SK-N-SH treated with all-trans-retinoic acid at 6 μM for 48 hours (cell line): ENCODE measurements at regions not wholly inside any gene's neighbourhood (a gene's known extent, or its start where the extent isn't known, plus 50 kb on each side); places are given as distances from the start of the nearest gene placed in this dataset.

Experiments
- ATAC-seq: fragments of 200-7000 bp; cut with Tn5 transposase; 3 replicates; pipeline ENCODE4 v1.9.1; 2020; ENCODE audit warnings: mild to moderate bottlenecking, moderate library complexity
- ARNTL ChIP-seq: fragments of 450-650 bp; formaldehyde crosslinking; IDR thresholded peaks from 2 replicates; pipeline ENCODE4 v1.5.0; 2020; ENCODE audit warnings: low read depth, mild to moderate bottlenecking, moderate library complexity, borderline replicate concordance
- BACH2 ChIP-seq: fragments of 250-450 bp; sonication (Bioruptor Pico); IDR thresholded peaks from 2 replicates; pipeline ENCODE4 v1.9.0; 2021; ENCODE audit warnings: mild to moderate bottlenecking, borderline replicate concordance
- CREB5 ChIP-seq: fragments of 250-450 bp; sonication (Bioruptor Pico); IDR thresholded peaks from 2 replicates; pipeline ENCODE4 v1.5.1; 2020; ENCODE audit warnings: low read depth, mild to moderate bottlenecking, moderate library complexity
- CSDC2 ChIP-seq: fragments of 250-450 bp; sonication (Bioruptor Pico); IDR thresholded peaks from 2 replicates; pipeline ENCODE4 v1.5.0; 2020; ENCODE audit warnings: mild to moderate bottlenecking, moderate library complexity
- ESRRG ChIP-seq: fragments of 250-450 bp; sonication (Bioruptor Pico); IDR thresholded peaks from 2 replicates; pipeline ENCODE4 v1.6.1; 2021; ENCODE audit warnings: mild to moderate bottlenecking
- GLIS3 ChIP-seq: fragments of 250-450 bp; sonication (Bioruptor Pico); IDR thresholded peaks from 2 replicates; pipeline ENCODE4 v1.5.0; 2020; ENCODE audit warnings: mild to moderate bottlenecking, moderate library complexity
- OSR1 ChIP-seq: fragments of 250-450 bp; sonication (Bioruptor Pico); IDR thresholded peaks from 2 replicates; pipeline ENCODE4 v1.8.0; 2022; ENCODE audit warnings: moderate library complexity, mild to moderate bottlenecking, inconsistent platforms
- PATZ1 ChIP-seq: fragments of 250-450 bp; sonication (Bioruptor Pico); IDR thresholded peaks from 2 replicates; pipeline ENCODE4 v1.8.0; 2020; ENCODE audit warnings: mild to moderate bottlenecking, moderate library complexity, borderline replicate concordance
- PPARA ChIP-seq: fragments of 250-450 bp; sonication (Bioruptor Pico); IDR thresholded peaks from 2 replicates; pipeline ENCODE4 v1.5.0; 2020; ENCODE audit warnings: mild to moderate bottlenecking, borderline replicate concordance
- RARB ChIP-seq: fragments of 250-450 bp; sonication (Bioruptor Pico); IDR thresholded peaks from 2 replicates; pipeline ENCODE4 v1.8.0; 2021; ENCODE audit warnings: mild to moderate bottlenecking, moderate library complexity
- SNAI2 ChIP-seq: fragments of 250-450 bp; sonication (Bioruptor Pico); IDR thresholded peaks from 2 replicates; pipeline ENCODE4 v1.5.0; 2020; ENCODE audit warnings: mild to moderate bottlenecking, moderate library complexity
- TCF4 ChIP-seq: fragments of 250-450 bp; sonication (Bioruptor Pico); IDR thresholded peaks from 2 replicates; pipeline ENCODE4 v1.8.0; 2021; ENCODE audit warnings: mild to moderate bottlenecking, moderate library complexity, borderline replicate concordance
- TOX ChIP-seq: fragments of 250-450 bp; sonication (Bioruptor Pico); IDR thresholded peaks from 2 replicates; pipeline ENCODE4 v1.8.0; 2021; ENCODE audit warnings: mild to moderate bottlenecking, moderate library complexity, borderline replicate concordance
- ZC3H10 ChIP-seq: fragments of 250-450 bp; sonication (Bioruptor Pico); IDR thresholded peaks from 2 replicates; pipeline ENCODE4 v1.5.1; 2021; ENCODE audit warnings: mild to moderate bottlenecking, moderate library complexity
- ZFP30 ChIP-seq: fragments of 450-650 bp; formaldehyde crosslinking; IDR thresholded peaks from 2 replicates; pipeline ENCODE4 v1.5.0; 2022; ENCODE audit warnings: mild to moderate bottlenecking, moderate library complexity
- ZNF565 ChIP-seq: fragments of 450-650 bp; formaldehyde crosslinking; conservative IDR thresholded peaks from 2 replicates; pipeline ENCODE4 v1.5.0; 2020; ENCODE audit warnings: low read depth, mild to moderate bottlenecking, moderate library complexity
- ZNF70 ChIP-seq: fragments of 450-650 bp; formaldehyde crosslinking; IDR thresholded peaks from 2 replicates; pipeline ENCODE4 v1.5.0; 2020; ENCODE audit warnings: mild to moderate bottlenecking, moderate library complexity
- ZNF8 ChIP-seq: fragments of 450-650 bp; formaldehyde crosslinking; IDR thresholded peaks from 2 replicates; pipeline ENCODE4 v1.5.0; 2020; ENCODE audit warnings: mild to moderate bottlenecking, moderate library complexity
- TF ChIP-seq, protein P1 (sequence below): fragments of 250-450 bp; sonication (Bioruptor Pico); IDR thresholded peaks from 2 replicates; pipeline ENCODE4 v1.5.1; 2021; ENCODE audit warnings: mild to moderate bottlenecking, moderate library complexity
- TF ChIP-seq, protein P2 (sequence below): fragments of 250-450 bp; sonication (Bioruptor Pico); IDR thresholded peaks from 2 replicates; pipeline ENCODE4 v1.8.0; 2021; ENCODE audit warnings: low read depth, mild to moderate bottlenecking, moderate library complexity, borderline replicate concordance
- TF ChIP-seq, protein P3 (sequence below): fragments of 250-450 bp; sonication (Bioruptor Pico); IDR thresholded peaks from 2 replicates; pipeline ENCODE4 v1.5.0; 2020; ENCODE audit warnings: mild to moderate bottlenecking, moderate library complexity

GRCh38 chr7:124323597-124323996, 290.7 kb upstream of the TMEM229A start (continued):
- TF ChIP-seq PATZ1 (CRISPR knock-in tag) (no peak), BACH2 (no peak), ESRRG (CRISPR knock-in tag) (no peak), SNAI2 (CRISPR knock-in tag) (no peak), ZNF70 (CRISPR knock-in tag) (no peak)
- TF ChIP-seq, protein P1, sequence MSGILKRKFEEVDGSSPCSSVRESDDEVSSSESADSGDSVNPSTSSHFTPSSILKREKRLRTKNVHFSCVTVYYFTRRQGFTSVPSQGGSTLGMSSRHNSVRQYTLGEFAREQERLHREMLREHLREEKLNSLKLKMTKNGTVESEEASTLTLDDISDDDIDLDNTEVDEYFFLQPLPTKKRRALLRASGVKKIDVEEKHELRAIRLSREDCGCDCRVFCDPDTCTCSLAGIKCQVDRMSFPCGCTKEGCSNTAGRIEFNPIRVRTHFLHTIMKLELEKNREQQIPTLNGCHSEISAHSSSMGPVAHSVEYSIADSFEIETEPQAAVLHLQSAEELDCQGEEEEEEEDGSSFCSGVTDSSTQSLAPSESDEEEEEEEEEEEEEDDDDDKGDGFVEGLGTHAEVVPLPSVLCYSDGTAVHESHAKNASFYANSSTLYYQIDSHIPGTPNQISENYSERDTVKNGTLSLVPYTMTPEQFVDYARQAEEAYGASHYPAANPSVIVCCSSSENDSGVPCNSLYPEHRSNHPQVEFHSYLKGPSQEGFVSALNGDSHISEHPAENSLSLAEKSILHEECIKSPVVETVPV: no peak

GRCh38 chr7:124322561-124322960, 289.7 kb upstream of the TMEM229A start:
- ATAC-seq: no peak
- TF ChIP-seq, protein P2, sequence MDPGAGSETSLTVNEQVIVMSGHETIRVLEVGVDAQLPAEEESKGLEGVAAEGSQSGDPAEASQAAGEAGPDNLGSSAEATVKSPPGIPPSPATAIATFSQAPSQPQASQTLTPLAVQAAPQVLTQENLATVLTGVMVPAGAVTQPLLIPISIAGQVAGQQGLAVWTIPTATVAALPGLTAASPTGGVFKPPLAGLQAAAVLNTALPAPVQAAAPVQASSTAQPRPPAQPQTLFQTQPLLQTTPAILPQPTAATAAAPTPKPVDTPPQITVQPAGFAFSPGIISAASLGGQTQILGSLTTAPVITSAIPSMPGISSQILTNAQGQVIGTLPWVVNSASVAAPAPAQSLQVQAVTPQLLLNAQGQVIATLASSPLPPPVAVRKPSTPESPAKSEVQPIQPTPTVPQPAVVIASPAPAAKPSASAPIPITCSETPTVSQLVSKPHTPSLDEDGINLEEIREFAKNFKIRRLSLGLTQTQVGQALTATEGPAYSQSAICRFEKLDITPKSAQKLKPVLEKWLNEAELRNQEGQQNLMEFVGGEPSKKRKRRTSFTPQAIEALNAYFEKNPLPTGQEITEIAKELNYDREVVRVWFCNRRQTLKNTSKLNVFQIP (CRISPR knock-in tag): no peak
- TF ChIP-seq, protein P1: no peak
- TF ChIP-seq PPARA (CRISPR knock-in tag) (no peak), ZNF70 (CRISPR knock-in tag) (no peak), TCF4 (CRISPR knock-in tag) (no peak), ZC3H10 (CRISPR knock-in tag) (no peak), CREB5 (no peak), PATZ1 (CRISPR knock-in tag) (no peak), ZNF565 (CRISPR knock-in tag) (no peak), ESRRG (CRISPR knock-in tag) (no peak), ZFP30 (CRISPR knock-in tag) (no peak), ZNF8 (CRISPR knock-in tag) (no peak), ARNTL (CRISPR knock-in tag) (no peak), GLIS3 (CRISPR knock-in tag) (no peak), OSR1 (CRISPR knock-in tag) (no peak), CSDC2 (no peak), SNAI2 (CRISPR knock-in tag) (no peak), TOX (no peak), RARB (CRISPR knock-in tag) (no peak)
- TF ChIP-seq, protein P3, sequence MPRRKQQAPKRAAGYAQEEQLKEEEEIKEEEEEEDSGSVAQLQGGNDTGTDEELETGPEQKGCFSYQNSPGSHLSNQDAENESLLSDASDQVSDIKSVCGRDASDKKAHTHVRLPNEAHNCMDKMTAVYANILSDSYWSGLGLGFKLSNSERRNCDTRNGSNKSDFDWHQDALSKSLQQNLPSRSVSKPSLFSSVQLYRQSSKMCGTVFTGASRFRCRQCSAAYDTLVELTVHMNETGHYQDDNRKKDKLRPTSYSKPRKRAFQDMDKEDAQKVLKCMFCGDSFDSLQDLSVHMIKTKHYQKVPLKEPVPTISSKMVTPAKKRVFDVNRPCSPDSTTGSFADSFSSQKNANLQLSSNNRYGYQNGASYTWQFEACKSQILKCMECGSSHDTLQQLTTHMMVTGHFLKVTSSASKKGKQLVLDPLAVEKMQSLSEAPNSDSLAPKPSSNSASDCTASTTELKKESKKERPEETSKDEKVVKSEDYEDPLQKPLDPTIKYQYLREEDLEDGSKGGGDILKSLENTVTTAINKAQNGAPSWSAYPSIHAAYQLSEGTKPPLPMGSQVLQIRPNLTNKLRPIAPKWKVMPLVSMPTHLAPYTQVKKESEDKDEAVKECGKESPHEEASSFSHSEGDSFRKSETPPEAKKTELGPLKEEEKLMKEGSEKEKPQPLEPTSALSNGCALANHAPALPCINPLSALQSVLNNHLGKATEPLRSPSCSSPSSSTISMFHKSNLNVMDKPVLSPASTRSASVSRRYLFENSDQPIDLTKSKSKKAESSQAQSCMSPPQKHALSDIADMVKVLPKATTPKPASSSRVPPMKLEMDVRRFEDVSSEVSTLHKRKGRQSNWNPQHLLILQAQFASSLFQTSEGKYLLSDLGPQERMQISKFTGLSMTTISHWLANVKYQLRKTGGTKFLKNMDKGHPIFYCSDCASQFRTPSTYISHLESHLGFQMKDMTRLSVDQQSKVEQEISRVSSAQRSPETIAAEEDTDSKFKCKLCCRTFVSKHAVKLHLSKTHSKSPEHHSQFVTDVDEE (CRISPR knock-in tag): no peak
- TF ChIP-seq, all 23 proteins: peak for 0
